B cell (primary cell): ENCODE measurements at regions not wholly inside any gene's neighbourhood (a gene's known extent, or its start where the extent isn't known, plus 50 kb on each side); places are given as distances from the start of the nearest gene placed in this dataset.

Experiments
- ATAC-seq: fragments of 200-7000 bp; cut with Tn5 transposase; one replicate; pipeline ENCODE4 v1.10.0; 2021; ENCODE audit warnings: low read depth, mild to moderate bottlenecking, moderate number of reproducible peaks, moderate library complexity
- CTCF ChIA-PET: fragments of 350-600 bp; sonication (Branson Sonifier 250); formaldehyde crosslinking; loops from one replicate; lab custom pipeline; 2021; ENCODE audit warnings: antibody characterized with exemption, inconsistent platforms; lab: Charles Lee
- POLR2A ChIA-PET: fragments of 350-600 bp; sonication (Branson Sonifier 250); formaldehyde crosslinking; loops from one replicate; lab custom pipeline; 2021; ENCODE audit warnings: antibody characterized with exemption; lab: Charles Lee
- DNase-seq: peaks from one replicate; pipeline ENCODE4 v3.0.0; 2013
- H2AFZ ChIP-seq: 2 replicates; pipeline ENCODE4 v1.6.1; 2012; ENCODE audit warnings: mild to moderate bottlenecking, low read depth, low read length; ENCODE audit not compliant: insufficient read depth, poor library complexity, severe bottlenecking
- H3K27ac ChIP-seq, 2 donors: 1 replicate in 1 of 2; 2 replicates in 1 of 2; pipeline ENCODE4 v1.5.1; 2012 to 2013; ENCODE audit warnings: low read length in 2 of 2, mild to moderate bottlenecking in 2 of 2, moderate library complexity in 1 of 2
- H3K27me3 ChIP-seq, 4 experiments: fragments of 200-600 bp in 1 of 4; sonication (generic) in 1 of 4; replicated peaks in 1 of 4; 1 replicate in 2 of 4; 2 replicates in 2 of 4; pipeline versions ENCODE4 v1.6.1 to v1.7.0; 2013 to 2016; ENCODE audit warnings: low read length in 3 of 4, mild to moderate bottlenecking in 2 of 4, mixed read lengths in 1 of 4, moderate library complexity in 1 of 4; ENCODE audit not compliant: insufficient read depth in 4 of 4, control insufficient read depth in 3 of 4; ENCODE audit errors: control extremely low read depth in 1 of 4
- H3K36me3 ChIP-seq, 2 experiments: replicated peaks in 1 of 2; 1 replicate in 1 of 2; 2 replicates in 1 of 2; pipeline versions ENCODE4 v1.6.1 to v1.7.1; 2013; ENCODE audit warnings: low read length in 1 of 2; ENCODE audit not compliant: insufficient read depth in 2 of 2, control insufficient read depth in 1 of 2; ENCODE audit errors: control extremely low read depth in 1 of 2, extremely low read depth in 1 of 2
- H3K4me1 ChIP-seq, 2 donors: fragments of 200-600 bp in 1 of 2; sonication (generic) in 1 of 2; 1 replicate in 1 of 2; 2 replicates in 1 of 2; pipeline versions ENCODE4 v1.5.1 to v1.6.1; 2013 to 2017; ENCODE audit warnings: low read length in 2 of 2; ENCODE audit not compliant: control insufficient read depth in 2 of 2, insufficient read depth in 2 of 2
- H3K4me2 ChIP-seq: replicated peaks from 2 replicates; pipeline ENCODE3; 2012; ENCODE audit warnings: mild to moderate bottlenecking, low read depth, low read length; ENCODE audit not compliant: poor library complexity, severe bottlenecking
- H3K4me3 ChIP-seq, 5 experiments: fragments of 200-600 bp in 1 of 5; sonication (generic) in 1 of 5; 1 replicate in 3 of 5; 2 replicates in 2 of 5; pipeline versions ENCODE4 v1.5.1 to v1.7.0; 2011 to 2016; ENCODE audit warnings: low read length in 4 of 5, mild to moderate bottlenecking in 4 of 5, low read depth in 2 of 5, control low read depth in 1 of 5, moderate library complexity in 1 of 5; ENCODE audit not compliant: insufficient read depth in 1 of 5; ENCODE audit errors: control extremely low read depth in 1 of 5, extremely low read depth in 1 of 5
- H3K79me2 ChIP-seq: fragments of 200-600 bp; sonication (generic); one replicate; pipeline ENCODE4 v1.6.0; 2016; ENCODE audit warnings: low read length; ENCODE audit not compliant: control insufficient read depth, insufficient read depth
- H3K9ac ChIP-seq: fragments of 200-600 bp; sonication (generic); 2 replicates; pipeline ENCODE4 v1.6.1; 2017; ENCODE audit warnings: mild to moderate bottlenecking, low read length, moderate library complexity
- H3K9me3 ChIP-seq, 3 donors: one replicate each; pipeline versions ENCODE4 v1.6.1 to v1.7.1; 2013; ENCODE audit warnings: low read length in 2 of 3; ENCODE audit not compliant: control insufficient read depth in 2 of 3, insufficient read depth in 1 of 3; ENCODE audit errors: control extremely low read depth in 1 of 3
- H4K20me1 ChIP-seq: 2 replicates; pipeline ENCODE4 v1.6.0; 2012; ENCODE audit warnings: mild to moderate bottlenecking, low read length; ENCODE audit not compliant: insufficient read depth, control insufficient read depth, poor library complexity, severe bottlenecking
- H3K27ac Mint-ChIP-seq: one replicate; pipeline ENCODE4 v1.8.0; 2021; ENCODE audit warnings: mixed read lengths
- H3K27me3 Mint-ChIP-seq: one replicate; pipeline ENCODE4 v1.8.0; 2021; ENCODE audit warnings: mixed read lengths
- H3K4me1 Mint-ChIP-seq: one replicate; pipeline ENCODE4 v1.8.0; 2021; ENCODE audit warnings: mixed read lengths
- H3K4me3 Mint-ChIP-seq: one replicate; pipeline ENCODE4 v1.8.0; 2021; ENCODE audit warnings: mixed read lengths
- H3K9me3 Mint-ChIP-seq: one replicate; pipeline ENCODE4 v1.8.0; 2022; ENCODE audit warnings: mixed read lengths; ENCODE audit not compliant: insufficient read depth
- EZH2 ChIP-seq: IDR thresholded peaks from 2 replicates; pipeline ENCODE4 v1.6.1; 2012; ENCODE audit warnings: borderline replicate concordance, low read depth, mild to moderate bottlenecking, moderate library complexity, low read length; ENCODE audit not compliant: insufficient read depth, poor library complexity, severe bottlenecking
- WGBS: methylation state at CpG from one replicate; pipeline ENCODE4 v1.1.5; 2013; ENCODE audit warnings: missing lambda C conversion rate; ENCODE audit not compliant: insufficient coverage; 5-methylcytosine and 5-hydroxymethylcytosine counted together
- intact Hi-C: fragments of 100-400 bp; cut with micrococcal nuclease; formaldehyde crosslinking; loops from one replicate; pipeline ENCODE4 v1.10.0; 2022
- TF ChIP-seq, protein P1 (sequence below): fragments of 200-600 bp; IDR thresholded peaks from one replicate; pipeline ENCODE4 v1.8.0; 2022; ENCODE audit warnings: antibody characterized with exemption, mild to moderate bottlenecking

DNA sequence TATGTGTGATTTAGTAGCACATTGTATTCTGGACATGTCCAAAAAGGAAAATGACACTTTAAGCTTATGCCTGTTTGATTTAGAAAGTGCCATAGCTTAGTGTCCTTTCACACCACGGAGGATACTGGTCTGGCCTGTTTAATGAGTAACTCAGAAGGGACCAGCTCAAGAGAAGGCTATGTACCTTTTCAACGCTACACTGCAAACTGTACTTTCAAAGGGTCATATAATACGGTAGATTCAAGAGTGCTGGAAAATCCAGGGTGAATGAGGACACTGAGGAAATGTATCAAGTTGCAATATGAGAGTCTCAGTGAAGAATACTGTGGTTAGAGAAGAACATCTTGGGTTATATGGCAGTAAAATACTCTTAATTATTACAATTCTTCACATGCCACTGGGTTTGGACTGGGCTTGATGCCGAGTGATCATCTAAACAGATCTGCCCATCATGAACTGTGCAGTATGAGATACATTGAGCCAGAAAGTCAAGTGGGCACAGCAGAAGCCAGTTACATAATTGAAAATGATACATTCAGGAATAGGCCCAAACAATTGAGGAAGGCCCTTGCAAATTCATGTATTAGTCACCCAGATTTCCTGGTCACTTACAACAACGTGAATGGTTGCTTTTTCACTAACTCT lies 1211.5 kb upstream of the CDH9 start:
- intact Hi-C loops: no loop called here
- no peak overlapping the region for H2AFZ ChIP-seq
- peaks cover 6% of the 10 kb centered on the region for H3K9me3 Mint-ChIP-seq

DNA sequence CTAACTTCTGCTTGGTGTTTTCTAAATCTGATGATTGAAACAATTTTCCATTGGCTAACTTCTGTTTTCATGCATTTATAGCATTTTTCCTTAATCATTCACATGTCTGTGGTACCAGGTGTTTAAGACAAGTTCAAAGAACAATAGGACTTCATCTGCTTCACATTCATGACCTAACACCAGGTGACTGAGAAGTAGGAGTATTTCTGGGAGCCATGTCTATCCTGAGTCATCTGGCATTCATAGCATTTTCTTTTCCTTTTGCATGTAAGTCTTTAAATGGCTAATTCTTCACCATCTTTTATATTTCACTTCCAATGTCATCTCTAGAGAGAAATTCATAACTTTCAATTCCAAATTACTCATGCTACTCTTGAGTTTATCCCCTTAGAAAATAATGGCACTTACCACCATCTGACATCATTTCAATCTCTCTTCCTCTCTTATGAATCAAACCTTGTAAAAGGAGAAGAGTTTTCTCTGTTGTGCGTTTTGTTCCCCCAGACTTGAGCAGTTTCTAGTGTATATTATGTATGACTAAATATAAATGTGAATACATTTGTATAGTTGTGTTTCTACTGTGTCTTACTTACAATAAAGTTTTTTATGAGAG lies 1196.1 kb upstream of the CDH9 start:
- CTCF ChIA-PET: no interaction called here
- no peaks in the 10 kb centered on the region for H3K27me3 Mint-ChIP-seq

More for the DNA sequence above, 1211.5 kb upstream of the CDH9 start:
- Mint-ChIP-seq H3K27me3 (no peaks in the 10 kb centered on the region), H3K4me1 (no peaks in the 10 kb centered on the region), H3K27ac (no peak overlapping the region), H3K4me3 (no peak overlapping the region)
- TF ChIP-seq, protein P1, sequence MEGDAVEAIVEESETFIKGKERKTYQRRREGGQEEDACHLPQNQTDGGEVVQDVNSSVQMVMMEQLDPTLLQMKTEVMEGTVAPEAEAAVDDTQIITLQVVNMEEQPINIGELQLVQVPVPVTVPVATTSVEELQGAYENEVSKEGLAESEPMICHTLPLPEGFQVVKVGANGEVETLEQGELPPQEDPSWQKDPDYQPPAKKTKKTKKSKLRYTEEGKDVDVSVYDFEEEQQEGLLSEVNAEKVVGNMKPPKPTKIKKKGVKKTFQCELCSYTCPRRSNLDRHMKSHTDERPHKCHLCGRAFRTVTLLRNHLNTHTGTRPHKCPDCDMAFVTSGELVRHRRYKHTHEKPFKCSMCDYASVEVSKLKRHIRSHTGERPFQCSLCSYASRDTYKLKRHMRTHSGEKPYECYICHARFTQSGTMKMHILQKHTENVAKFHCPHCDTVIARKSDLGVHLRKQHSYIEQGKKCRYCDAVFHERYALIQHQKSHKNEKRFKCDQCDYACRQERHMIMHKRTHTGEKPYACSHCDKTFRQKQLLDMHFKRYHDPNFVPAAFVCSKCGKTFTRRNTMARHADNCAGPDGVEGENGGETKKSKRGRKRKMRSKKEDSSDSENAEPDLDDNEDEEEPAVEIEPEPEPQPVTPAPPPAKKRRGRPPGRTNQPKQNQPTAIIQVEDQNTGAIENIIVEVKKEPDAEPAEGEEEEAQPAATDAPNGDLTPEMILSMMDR: no peak
- no peak for TF ChIP-seq EZH2
- ATAC-seq (no peak), DNase-seq (no peak)
- Histone ChIP-seq H3K4me1 (no peaks in the 10 kb centered on the region), H3K9me3 (peaks cover 0 to 4% (median 0%) of the 10 kb centered on the region in 3 donors), H3K4me3 (no peak overlapping the region), H3K36me3 (no peaks in the 10 kb centered on the region), H4K20me1 (no peaks in the 10 kb centered on the region), H3K79me2 (no peaks in the 10 kb centered on the region), H3K4me2 (no peak overlapping the region), H3K9ac (no peak overlapping the region), H3K27ac (no peak overlapping the region), H3K27me3 (no peaks in the 10 kb centered on the region)
- ChIA-PET POLR2A (no interaction called here), CTCF (no interaction called here)
- WGBS: 92% methylated on average over 2 of the region's 5 CpGs

More for the DNA sequence above, 1196.1 kb upstream of the CDH9 start:
- H4K20me1 ChIP-seq: no peaks in the 10 kb centered on the region
- ATAC-seq (no peak), DNase-seq (no peak)
- H3K4me1 Mint-ChIP-seq: no peaks in the 10 kb centered on the region
- peaks cover 0 to 3% (median 0%) of the 10 kb centered on the region in 3 donors for H3K9me3 ChIP-seq
- H3K4me2 ChIP-seq: no peak overlapping the region
- H3K4me1 ChIP-seq: no peaks in the 10 kb centered on the region
- H3K79me2 ChIP-seq: no peaks in the 10 kb centered on the region
- H3K27ac Mint-ChIP-seq: no peak overlapping the region
- H2AFZ ChIP-seq: no peak overlapping the region
- POLR2A ChIA-PET: no interaction called here
- no CpG with 5 or more reads among the region's 1 CpG for WGBS
- no peak overlapping the region for H3K27ac ChIP-seq
- no peaks in the 10 kb centered on the region for H3K27me3 ChIP-seq
- intact Hi-C loops: no loop called here
- H3K4me3 ChIP-seq: no peak overlapping the region
- no peaks in the 10 kb centered on the region for H3K9me3 Mint-ChIP-seq
- H3K36me3 ChIP-seq: no peaks in the 10 kb centered on the region
- TF ChIP-seq EZH2: no peak
- TF ChIP-seq, protein P1: no peak
- H3K4me3 Mint-ChIP-seq: no peak overlapping the region
- H3K9ac ChIP-seq: no peak overlapping the region
